PC-9 (cell line): ENCODE measurements at regions not wholly inside any gene's neighbourhood (a gene's known extent, or its start where the extent isn't known, plus 50 kb on each side); places are given as distances from the start of the nearest gene placed in this dataset.

Experiments
- BruUV-seq: library from RNA; stranded (reverse); fragments of 400-500 nt; replicated peaks from 2 replicates; lab custom pipeline; 2021; lab: Mats Ljungman, UMichigan
- CTCF ChIA-PET: fragments of 300-600 bp; sonication (Branson Sonifier 250); formaldehyde crosslinking; loops from one replicate; lab custom pipeline; 2022; ENCODE audit warnings: antibody characterized with exemption; lab: Charles Lee
- POLR2A ChIA-PET: fragments of 300-600 bp; sonication (Branson Sonifier 250); formaldehyde crosslinking; loops from one replicate; lab custom pipeline; 2022; ENCODE audit warnings: antibody characterized with exemption; ENCODE audit not compliant: unreplicated experiment; lab: Charles Lee
- DNase-seq, 2 experiments: peaks; one replicate each; pipeline versions ENCODE4 v3.0.0 to v3.0.0-alpha.2; 2015 to 2022; ENCODE audit warnings: mixed read lengths in 1 of 2
- H2AFZ ChIP-seq: fragments of 200-600 bp; sonication (generic); 2 replicates; pipeline ENCODE4 v1.8.1; 2017; ENCODE audit warnings: antibody characterized with exemption
- H3F3A ChIP-seq: fragments of 200-600 bp; sonication (generic); 2 replicates; pipeline ENCODE4 v1.8.1; 2017; ENCODE audit warnings: antibody characterized with exemption, mild to moderate bottlenecking, low read depth; ENCODE audit not compliant: insufficient read depth
- H3K27ac ChIP-seq: fragments of 200-600 bp; sonication (generic); 2 replicates; pipeline ENCODE4 v1.6.1; 2016; ENCODE audit warnings: mixed run types
- H3K27me3 ChIP-seq: fragments of 200-600 bp; sonication (generic); 2 replicates; pipeline ENCODE4 v1.6.1; 2016; ENCODE audit warnings: low read depth, mixed run types; ENCODE audit not compliant: insufficient read depth
- H3K36me3 ChIP-seq: fragments of 200-600 bp; sonication (generic); 2 replicates; pipeline ENCODE4 v1.6.1; 2016; ENCODE audit warnings: low read depth, mixed run types
- H3K4me1 ChIP-seq: fragments of 200-600 bp; sonication (generic); replicated peaks from 2 replicates; pipeline ENCODE4 v1.6.1; 2016; ENCODE audit warnings: mixed run types; ENCODE audit not compliant: insufficient read depth
- H3K4me2 ChIP-seq: fragments of 200-600 bp; sonication (generic); 2 replicates; pipeline ENCODE4 v1.6.1; 2017; ENCODE audit warnings: mixed run types
- H3K4me3 ChIP-seq: fragments of 200-600 bp; sonication (generic); 2 replicates; pipeline ENCODE4 v1.6.1; 2016; ENCODE audit warnings: mixed run types
- H3K79me2 ChIP-seq: fragments of 200-600 bp; sonication (generic); 2 replicates; pipeline ENCODE4 v1.6.1; 2017; ENCODE audit warnings: low read depth, mixed run types
- H3K9me2 ChIP-seq: fragments of 200-600 bp; sonication (generic); 2 replicates; pipeline ENCODE4 v1.8.1; 2017; ENCODE audit warnings: mild to moderate bottlenecking; ENCODE audit not compliant: insufficient read depth
- H3K9me3 ChIP-seq: fragments of 200-600 bp; sonication (generic); 2 replicates; pipeline ENCODE4 v1.8.1; 2016; ENCODE audit warnings: low read depth; ENCODE audit not compliant: insufficient read depth
- H4K20me1 ChIP-seq: fragments of 200-600 bp; sonication (generic); 2 replicates; pipeline ENCODE4 v1.8.1; 2017; ENCODE audit not compliant: insufficient read depth
- EZH2 ChIP-seq: fragments of 200-600 bp; sonication (generic); IDR thresholded peaks from 2 replicates; pipeline ENCODE4 v1.8.0; 2017; ENCODE audit warnings: antibody characterized with exemption, low read depth
- intact Hi-C: fragments of 100-400 bp; cut with micrococcal nuclease; formaldehyde crosslinking; loops from one replicate; pipeline ENCODE4 v1.10.0; 2022; ENCODE audit not compliant: unreplicated experiment
- TF ChIP-seq, protein P1 (sequence below): fragments of 200-600 bp; sonication (generic); conservative IDR thresholded peaks from 2 replicates; pipeline ENCODE4 v1.6.1; 2017; ENCODE audit warnings: mixed run types, antibody characterized with exemption, mild to moderate bottlenecking, moderate library complexity

DNA sequence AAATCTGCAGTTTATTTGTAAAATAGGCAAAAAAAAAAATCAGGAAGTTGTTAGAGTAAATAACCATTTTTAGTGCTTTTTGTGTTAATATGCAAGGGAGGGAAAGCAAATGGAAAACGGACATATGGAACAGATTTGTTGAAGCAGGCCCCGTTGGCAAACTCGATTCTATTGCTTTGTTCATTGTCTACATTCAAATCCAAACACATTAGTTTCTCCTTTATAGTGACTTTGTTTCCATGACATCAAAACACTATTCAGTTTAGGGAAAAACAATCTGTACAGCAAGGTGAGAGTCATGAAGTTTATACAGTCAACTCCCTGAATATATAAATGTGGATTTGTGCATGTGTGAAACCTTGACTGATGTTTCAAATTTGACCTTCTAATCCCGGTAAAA, 142.2 kb downstream of the FAM47A start:
- no peaks in the 10 kb centered on the region for H3K9me3 ChIP-seq
- no peak overlapping the region for H3K4me3 ChIP-seq
- H3K4me1 ChIP-seq: no peaks in the 10 kb centered on the region
- no peak overlapping the region for H3K4me2 ChIP-seq
- no TSS peak for BruUV-seq
- intact Hi-C loops: no loop called here
- H3F3A ChIP-seq: no peaks in the 10 kb centered on the region
- H3K36me3 ChIP-seq: no peaks in the 10 kb centered on the region
- H3K9me2 ChIP-seq: no peaks in the 10 kb centered on the region
- H3K27ac ChIP-seq: no peak overlapping the region
- no peaks in the 10 kb centered on the region for H3K79me2 ChIP-seq
- TF ChIP-seq, protein P1, sequence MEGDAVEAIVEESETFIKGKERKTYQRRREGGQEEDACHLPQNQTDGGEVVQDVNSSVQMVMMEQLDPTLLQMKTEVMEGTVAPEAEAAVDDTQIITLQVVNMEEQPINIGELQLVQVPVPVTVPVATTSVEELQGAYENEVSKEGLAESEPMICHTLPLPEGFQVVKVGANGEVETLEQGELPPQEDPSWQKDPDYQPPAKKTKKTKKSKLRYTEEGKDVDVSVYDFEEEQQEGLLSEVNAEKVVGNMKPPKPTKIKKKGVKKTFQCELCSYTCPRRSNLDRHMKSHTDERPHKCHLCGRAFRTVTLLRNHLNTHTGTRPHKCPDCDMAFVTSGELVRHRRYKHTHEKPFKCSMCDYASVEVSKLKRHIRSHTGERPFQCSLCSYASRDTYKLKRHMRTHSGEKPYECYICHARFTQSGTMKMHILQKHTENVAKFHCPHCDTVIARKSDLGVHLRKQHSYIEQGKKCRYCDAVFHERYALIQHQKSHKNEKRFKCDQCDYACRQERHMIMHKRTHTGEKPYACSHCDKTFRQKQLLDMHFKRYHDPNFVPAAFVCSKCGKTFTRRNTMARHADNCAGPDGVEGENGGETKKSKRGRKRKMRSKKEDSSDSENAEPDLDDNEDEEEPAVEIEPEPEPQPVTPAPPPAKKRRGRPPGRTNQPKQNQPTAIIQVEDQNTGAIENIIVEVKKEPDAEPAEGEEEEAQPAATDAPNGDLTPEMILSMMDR: no peak
- TF ChIP-seq EZH2: no peak
- no peak overlapping the region for H2AFZ ChIP-seq
- POLR2A ChIA-PET: no interaction called here
- CTCF ChIA-PET: no interaction called here
- no peaks in the 10 kb centered on the region for H3K27me3 ChIP-seq
- DNase-seq: no peak
- H4K20me1 ChIP-seq: no peaks in the 10 kb centered on the region

DNA sequence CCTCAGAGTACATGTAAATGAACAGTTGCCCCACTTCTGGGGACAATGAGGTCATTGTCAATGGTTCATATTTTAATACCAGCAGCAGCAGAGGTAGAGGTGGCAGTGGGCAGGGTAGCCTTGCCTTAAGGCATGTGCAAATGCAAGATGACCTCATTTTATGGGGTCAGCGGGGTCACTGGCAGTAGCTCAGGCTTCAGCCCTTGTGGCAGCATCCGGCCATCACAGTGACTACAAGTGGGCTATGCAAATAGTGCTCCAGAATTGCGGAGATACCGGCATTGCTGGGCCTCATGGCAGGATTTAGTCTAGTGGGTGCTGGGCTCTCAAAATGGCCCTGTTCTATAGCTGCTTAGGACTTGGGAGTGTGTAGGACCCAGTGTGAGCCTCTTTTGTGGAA, 144.7 kb downstream of the FAM47A start:
- intact Hi-C loops: no loop called here
- Histone ChIP-seq H3K9me3 (no peaks in the 10 kb centered on the region), H3K9me2 (no peaks in the 10 kb centered on the region), H4K20me1 (no peaks in the 10 kb centered on the region), H3K36me3 (no peaks in the 10 kb centered on the region), H3K79me2 (no peaks in the 10 kb centered on the region), H3F3A (no peaks in the 10 kb centered on the region), H3K4me2 (no peak overlapping the region), H3K27ac (no peak overlapping the region), H3K4me3 (no peak overlapping the region), H3K27me3 (no peaks in the 10 kb centered on the region), H2AFZ (no peak overlapping the region), H3K4me1 (no peaks in the 10 kb centered on the region)
- ChIA-PET POLR2A (no interaction called here), CTCF (no interaction called here)
- no TSS peak for BruUV-seq
- TF ChIP-seq, protein P1: no peak
- TF ChIP-seq EZH2: no peak
- no peak for DNase-seq

DNA sequence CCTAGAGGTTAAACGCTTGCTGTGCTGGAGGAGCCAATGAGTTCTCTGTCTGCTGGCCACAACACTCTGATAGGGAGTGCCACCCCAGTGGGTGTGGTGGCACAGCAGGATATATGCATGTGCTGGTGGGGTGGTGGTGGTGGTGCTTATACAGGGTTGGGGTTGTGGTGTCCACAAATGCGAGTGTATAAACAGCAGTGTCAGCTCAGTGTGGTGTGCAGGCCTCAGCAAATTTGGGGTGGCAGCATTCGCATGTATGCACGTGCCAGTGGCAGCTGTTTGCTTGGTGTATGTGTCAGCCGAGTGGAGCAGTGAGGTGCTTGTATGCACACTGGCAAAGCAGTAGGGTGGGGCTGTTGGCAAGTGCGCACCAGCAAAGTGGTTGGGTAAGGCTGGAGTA, 157.4 kb downstream of the FAM47A start:
- Histone ChIP-seq H3K4me1 (0 out of 2 replicates have a peak, but pooled peaks cover 5% of the 10 kb centered on the region), H3K27me3 (no peaks in the 10 kb centered on the region), H2AFZ (no peak overlapping the region), H3F3A (no peaks in the 10 kb centered on the region), H3K4me3 (no peak overlapping the region), H3K9me3 (no peaks in the 10 kb centered on the region), H3K4me2 (no peak overlapping the region), H3K27ac (no peak overlapping the region), H3K79me2 (no peaks in the 10 kb centered on the region), H3K9me2 (no peaks in the 10 kb centered on the region), H3K36me3 (no peaks in the 10 kb centered on the region), H4K20me1 (no peaks in the 10 kb centered on the region)
- no TSS peak for BruUV-seq
- no peak for DNase-seq
- TF ChIP-seq EZH2: no peak
- TF ChIP-seq, protein P1: no peak
- POLR2A ChIA-PET: no interaction called here
- intact Hi-C loops: no loop called here
- CTCF ChIA-PET: no interaction called here
